Ascending aorta (tissue), 2 donors: ENCODE measurements at regions not wholly inside any gene's neighbourhood (a gene's known extent, or its start where the extent isn't known, plus 50 kb on each side); places are given as distances from the start of the nearest gene placed in this dataset.

Source experiments
- DNase-seq, 2 donors: peaks; one replicate each; pipeline ENCODE4 v3.0.0-alpha.2; 2019; ENCODE audit warnings: low spot score in 2 of 2
- H3K27ac ChIP-seq, 2 donors: fragments of 200-600 bp; sonication (generic); one replicate each; pipeline ENCODE4 v1.5.1; 2016 to 2017; ENCODE audit warnings: mild to moderate bottlenecking in 1 of 2
- H3K27me3 ChIP-seq: fragments of 200-600 bp; sonication (generic); one replicate; pipeline ENCODE4 v1.5.1; 2017
- H3K36me3 ChIP-seq, 2 donors: fragments of 200-600 bp; sonication (generic); one replicate each; pipeline ENCODE4 v1.5.1; 2016
- H3K4me1 ChIP-seq, 2 donors: fragments of 200-600 bp; sonication (generic); one replicate each; pipeline ENCODE4 v1.5.1; 2016 to 2017; ENCODE audit warnings: mild to moderate bottlenecking in 1 of 2
- H3K4me3 ChIP-seq, 2 donors: fragments of 200-600 bp; sonication (generic); one replicate each; pipeline ENCODE4 v1.5.1; 2016 to 2017; ENCODE audit warnings: mild to moderate bottlenecking in 1 of 2
- H3K9me3 ChIP-seq, 2 donors: fragments of 200-600 bp; sonication (generic); one replicate each; pipeline ENCODE4 v1.5.1; 2016
- intact Hi-C: fragments of 100-400 bp; cut with DNase I; formaldehyde crosslinking; loops from one replicate; pipeline ENCODE4 v1.15.1; 2023
- TF ChIP-seq, protein P1 (sequence below), 3 experiments: fragments of 200-600 bp in 2 of 3; fragments of 450-650 bp in 1 of 3; sonication (generic) in 2 of 3; IDR thresholded peaks; one replicate each; pipeline ENCODE4 v1.5.1; 2016 to 2019; ENCODE audit warnings: antibody characterized with exemption in 3 of 3, mild to moderate bottlenecking in 1 of 3, moderate library complexity in 1 of 3

GRCh38 chr18:35917043-35917442, 55.4 kb upstream of the RMP24 start:
- intact Hi-C loops, result no loop called here
- no peak overlapping the region for H3K4me3 ChIP-seq
- H3K4me1 ChIP-seq, result no peaks in the 10 kb centered on the region
- DNase-seq, result no peak
- no peaks in the 10 kb centered on the region for H3K36me3 ChIP-seq
- no peak overlapping the region for H3K27ac ChIP-seq
- no peaks in the 10 kb centered on the region for H3K27me3 ChIP-seq
- TF ChIP-seq, protein P1, sequence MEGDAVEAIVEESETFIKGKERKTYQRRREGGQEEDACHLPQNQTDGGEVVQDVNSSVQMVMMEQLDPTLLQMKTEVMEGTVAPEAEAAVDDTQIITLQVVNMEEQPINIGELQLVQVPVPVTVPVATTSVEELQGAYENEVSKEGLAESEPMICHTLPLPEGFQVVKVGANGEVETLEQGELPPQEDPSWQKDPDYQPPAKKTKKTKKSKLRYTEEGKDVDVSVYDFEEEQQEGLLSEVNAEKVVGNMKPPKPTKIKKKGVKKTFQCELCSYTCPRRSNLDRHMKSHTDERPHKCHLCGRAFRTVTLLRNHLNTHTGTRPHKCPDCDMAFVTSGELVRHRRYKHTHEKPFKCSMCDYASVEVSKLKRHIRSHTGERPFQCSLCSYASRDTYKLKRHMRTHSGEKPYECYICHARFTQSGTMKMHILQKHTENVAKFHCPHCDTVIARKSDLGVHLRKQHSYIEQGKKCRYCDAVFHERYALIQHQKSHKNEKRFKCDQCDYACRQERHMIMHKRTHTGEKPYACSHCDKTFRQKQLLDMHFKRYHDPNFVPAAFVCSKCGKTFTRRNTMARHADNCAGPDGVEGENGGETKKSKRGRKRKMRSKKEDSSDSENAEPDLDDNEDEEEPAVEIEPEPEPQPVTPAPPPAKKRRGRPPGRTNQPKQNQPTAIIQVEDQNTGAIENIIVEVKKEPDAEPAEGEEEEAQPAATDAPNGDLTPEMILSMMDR (IDR thresholded peaks at IDR 0.05), result no peak
- H3K9me3 ChIP-seq, result no peaks in the 10 kb centered on the region

DNA sequence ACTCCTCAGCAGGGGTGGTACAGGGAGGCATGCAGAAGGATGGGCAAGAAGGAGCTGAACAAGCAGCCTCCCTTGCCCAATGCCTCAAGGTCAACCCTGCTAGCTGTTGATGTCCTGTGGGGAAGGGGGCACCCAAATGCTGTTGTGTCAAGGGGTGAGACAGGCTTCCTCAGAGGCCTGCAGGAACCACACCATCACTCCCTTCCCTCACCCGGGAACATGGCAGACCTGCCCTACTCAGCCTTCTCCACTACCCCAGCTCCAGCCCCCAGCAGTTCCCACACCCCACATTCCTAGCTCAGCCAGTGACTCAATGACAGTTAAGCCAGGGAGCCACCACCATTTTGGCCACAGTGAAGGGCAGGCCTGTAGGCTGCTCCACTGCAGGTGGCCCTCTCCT, 53.9 kb upstream of the RMP24 start:
- DNase-seq, result no peak
- no peaks in the 10 kb centered on the region for H3K27me3 ChIP-seq
- no peaks in the 10 kb centered on the region for H3K4me1 ChIP-seq
- no peak overlapping the region for H3K4me3 ChIP-seq
- H3K36me3 ChIP-seq, result no peaks in the 10 kb centered on the region
- H3K9me3 ChIP-seq, result no peaks in the 10 kb centered on the region
- TF ChIP-seq, protein P1 (IDR thresholded peaks at IDR 0.05), result no peak
- intact Hi-C loops, result no loop called here
- no peak overlapping the region for H3K27ac ChIP-seq

- intact Hi-C loops, result no loop called here
- TF ChIP-seq, protein P1 (IDR thresholded peaks at IDR 0.05), result no peak
- no peak overlapping the region for H3K27ac ChIP-seq
- no peaks in the 10 kb centered on the region for H3K27me3 ChIP-seq
- H3K4me1 ChIP-seq, result no peaks in the 10 kb centered on the region
- H3K36me3 ChIP-seq, result no peaks in the 10 kb centered on the region
- no peaks in the 10 kb centered on the region for H3K9me3 ChIP-seq
- no peak for DNase-seq
- no peak overlapping the region for H3K4me3 ChIP-seq
Measured at GRCh38 chr18:35919179-35919578, 53.3 kb upstream of the RMP24 start.

- Histone ChIP-seq H3K4me3 (no peak overlapping the region), H3K4me1 (no peaks in the 10 kb centered on the region), H3K27ac (no peak overlapping the region), H3K9me3 (no peaks in the 10 kb centered on the region), H3K36me3 (no peaks in the 10 kb centered on the region), H3K27me3 (no peaks in the 10 kb centered on the region)
- DNase-seq, result no peak
- TF ChIP-seq, protein P1 (IDR thresholded peaks at IDR 0.05), result no peak
- intact Hi-C loops, result no loop called here
Measured at GRCh38 chr18:35920623-35921022, 51.9 kb upstream of the RMP24 start.
